Parathyroid adenoma (tissue), 2 donors: ENCODE measurements at regions not wholly inside any gene's neighbourhood (a gene's known extent, or its start where the extent isn't known, plus 50 kb on each side); places are given as distances from the start of the nearest gene placed in this dataset.

Experiments used
- H2AFZ ChIP-seq: fragments of 300-600 bp; sonication (generic); one replicate; pipeline ENCODE4 v1.7.0; 2017; ENCODE audit warnings: antibody characterized with exemption, mild to moderate bottlenecking
- H3K27ac ChIP-seq: fragments of 300-600 bp; sonication (generic); one replicate; pipeline ENCODE4 v1.7.0; 2017
- H3K27me3 ChIP-seq: fragments of 300-600 bp; sonication (generic); one replicate; pipeline ENCODE4 v1.7.0; 2017; ENCODE audit warnings: low read length; ENCODE audit not compliant: control insufficient read depth, insufficient read depth
- H3K36me3 ChIP-seq: fragments of 300-600 bp; sonication (generic); one replicate; pipeline ENCODE4 v1.7.0; 2017; ENCODE audit warnings: low read length; ENCODE audit not compliant: control insufficient read depth, insufficient read depth
- H3K4me1 ChIP-seq: fragments of 300-600 bp; sonication (generic); one replicate; pipeline ENCODE4 v1.7.0; 2017; ENCODE audit warnings: control low read depth
- H3K4me2 ChIP-seq: fragments of 300-600 bp; sonication (generic); one replicate; pipeline ENCODE4 v1.7.0; 2017; ENCODE audit warnings: low read length
- H3K4me3 ChIP-seq: fragments of 300-600 bp; sonication (generic); one replicate; pipeline ENCODE4 v1.7.0; 2017; ENCODE audit warnings: low read depth, low read length
- H3K79me2 ChIP-seq: fragments of 300-600 bp; sonication (generic); one replicate; pipeline ENCODE4 v1.7.0; 2017; ENCODE audit warnings: control low read depth
- H3K9ac ChIP-seq: fragments of 300-600 bp; sonication (generic); one replicate; pipeline ENCODE4 v1.7.0; 2017; ENCODE audit warnings: mild to moderate bottlenecking
- H3K9me3 ChIP-seq: fragments of 300-600 bp; sonication (generic); one replicate; pipeline ENCODE4 v1.7.0; 2017; ENCODE audit warnings: low read length; ENCODE audit not compliant: control insufficient read depth
- TF ChIP-seq, protein P1 (sequence below): fragments of 300-600 bp; sonication (generic); IDR thresholded peaks from one replicate; pipeline ENCODE4 v1.7.0; 2017; ENCODE audit warnings: antibody characterized with exemption, mild to moderate bottlenecking
- donor health status: primary hyperparathyroidism.

GRCh38 chr6:140011537-140011936, 637.1 kb upstream of the CITED2 start:
- Histone ChIP-seq H3K9ac (no peak overlapping the region), H3K4me2 (peak overlapping the region; percentile 32), H3K27ac (peak overlapping the region; percentile 27)

DNA sequence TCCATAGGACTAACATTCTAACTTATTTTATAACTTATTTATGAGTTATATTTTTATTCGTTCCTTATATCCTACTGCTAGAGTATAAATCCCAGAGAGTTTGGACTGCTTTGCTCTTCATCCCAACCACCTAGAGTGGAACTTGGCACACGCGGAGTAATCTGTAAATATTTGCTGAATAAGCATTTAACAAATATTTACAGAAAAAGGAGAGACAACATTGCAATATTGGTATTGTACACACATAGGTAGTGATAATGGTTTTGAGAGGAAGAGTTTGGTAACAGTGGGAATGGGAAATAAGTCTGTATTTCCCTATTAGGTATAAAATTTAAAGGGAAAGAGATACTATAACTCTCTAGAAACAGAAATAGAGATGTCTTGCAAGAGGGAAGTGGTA, 634.8 kb upstream of the CITED2 start:
- no peaks in the 10 kb centered on the region for H3K4me1 ChIP-seq
- no peak overlapping the region for H3K4me3 ChIP-seq
- no peak overlapping the region for H2AFZ ChIP-seq
- no peak overlapping the region for H3K27ac ChIP-seq
- H3K9ac ChIP-seq: no peak overlapping the region
- no peaks in the 10 kb centered on the region for H3K27me3 ChIP-seq
- H3K36me3 ChIP-seq: no peaks in the 10 kb centered on the region
- H3K79me2 ChIP-seq: no peaks in the 10 kb centered on the region
- TF ChIP-seq, protein P1, sequence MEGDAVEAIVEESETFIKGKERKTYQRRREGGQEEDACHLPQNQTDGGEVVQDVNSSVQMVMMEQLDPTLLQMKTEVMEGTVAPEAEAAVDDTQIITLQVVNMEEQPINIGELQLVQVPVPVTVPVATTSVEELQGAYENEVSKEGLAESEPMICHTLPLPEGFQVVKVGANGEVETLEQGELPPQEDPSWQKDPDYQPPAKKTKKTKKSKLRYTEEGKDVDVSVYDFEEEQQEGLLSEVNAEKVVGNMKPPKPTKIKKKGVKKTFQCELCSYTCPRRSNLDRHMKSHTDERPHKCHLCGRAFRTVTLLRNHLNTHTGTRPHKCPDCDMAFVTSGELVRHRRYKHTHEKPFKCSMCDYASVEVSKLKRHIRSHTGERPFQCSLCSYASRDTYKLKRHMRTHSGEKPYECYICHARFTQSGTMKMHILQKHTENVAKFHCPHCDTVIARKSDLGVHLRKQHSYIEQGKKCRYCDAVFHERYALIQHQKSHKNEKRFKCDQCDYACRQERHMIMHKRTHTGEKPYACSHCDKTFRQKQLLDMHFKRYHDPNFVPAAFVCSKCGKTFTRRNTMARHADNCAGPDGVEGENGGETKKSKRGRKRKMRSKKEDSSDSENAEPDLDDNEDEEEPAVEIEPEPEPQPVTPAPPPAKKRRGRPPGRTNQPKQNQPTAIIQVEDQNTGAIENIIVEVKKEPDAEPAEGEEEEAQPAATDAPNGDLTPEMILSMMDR: no peak
- peaks cover 4% of the 10 kb centered on the region for H3K9me3 ChIP-seq
- no peak overlapping the region for H3K4me2 ChIP-seq

More at GRCh38 chr6:140011537-140011936, 637.1 kb upstream of the CITED2 start:
- Histone ChIP-seq H3K79me2 (no peaks in the 10 kb centered on the region), H3K4me1 (no peaks in the 10 kb centered on the region), H3K36me3 (no peaks in the 10 kb centered on the region), H3K27me3 (no peaks in the 10 kb centered on the region), H3K4me3 (peak overlapping the region; percentile 6), H2AFZ (peak overlapping the region; percentile 56), H3K9me3 (peaks cover 4% of the 10 kb centered on the region)
- TF ChIP-seq, protein P1: no peak

GRCh38 chr6:140007525-140007924, 633.1 kb upstream of the CITED2 start:
- Histone ChIP-seq H2AFZ (no peak overlapping the region), H3K79me2 (no peaks in the 10 kb centered on the region), H3K4me2 (no peak overlapping the region), H3K9ac (no peak overlapping the region), H3K27ac (no peak overlapping the region), H3K36me3 (no peaks in the 10 kb centered on the region), H3K9me3 (peaks cover 4% of the 10 kb centered on the region), H3K27me3 (no peaks in the 10 kb centered on the region), H3K4me1 (no peaks in the 10 kb centered on the region), H3K4me3 (no peak overlapping the region)
- TF ChIP-seq, protein P1: no peak

DNA sequence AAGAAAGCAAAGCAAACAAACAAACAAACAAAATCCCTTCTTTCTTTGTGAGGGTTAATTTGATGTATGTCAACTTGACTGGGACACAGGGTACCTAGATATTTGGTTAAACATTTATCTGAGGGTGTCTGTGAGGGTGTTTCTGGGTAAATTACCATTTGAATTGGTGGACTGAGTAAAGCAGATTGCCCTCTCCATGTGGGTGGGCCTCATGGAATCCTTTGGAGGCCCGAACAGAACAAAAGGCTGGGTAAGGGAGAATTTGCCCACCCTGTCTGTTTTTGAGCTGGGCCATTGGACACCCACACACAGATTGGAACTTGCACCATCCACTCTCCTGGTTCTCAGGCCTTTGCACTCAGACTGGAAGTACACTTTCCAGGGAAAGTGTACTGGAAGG, 628.8 kb upstream of the CITED2 start:
- Histone ChIP-seq H3K79me2 (no peaks in the 10 kb centered on the region), H3K36me3 (no peaks in the 10 kb centered on the region), H3K27me3 (no peaks in the 10 kb centered on the region), H3K9me3 (peaks cover 2% of the 10 kb centered on the region), H3K9ac (no peak overlapping the region), H3K4me2 (no peak overlapping the region), H3K4me1 (no peaks in the 10 kb centered on the region), H2AFZ (peak overlapping the region; percentile 30), H3K4me3 (no peak overlapping the region), H3K27ac (no peak overlapping the region)
- TF ChIP-seq, protein P1: no peak

DNA sequence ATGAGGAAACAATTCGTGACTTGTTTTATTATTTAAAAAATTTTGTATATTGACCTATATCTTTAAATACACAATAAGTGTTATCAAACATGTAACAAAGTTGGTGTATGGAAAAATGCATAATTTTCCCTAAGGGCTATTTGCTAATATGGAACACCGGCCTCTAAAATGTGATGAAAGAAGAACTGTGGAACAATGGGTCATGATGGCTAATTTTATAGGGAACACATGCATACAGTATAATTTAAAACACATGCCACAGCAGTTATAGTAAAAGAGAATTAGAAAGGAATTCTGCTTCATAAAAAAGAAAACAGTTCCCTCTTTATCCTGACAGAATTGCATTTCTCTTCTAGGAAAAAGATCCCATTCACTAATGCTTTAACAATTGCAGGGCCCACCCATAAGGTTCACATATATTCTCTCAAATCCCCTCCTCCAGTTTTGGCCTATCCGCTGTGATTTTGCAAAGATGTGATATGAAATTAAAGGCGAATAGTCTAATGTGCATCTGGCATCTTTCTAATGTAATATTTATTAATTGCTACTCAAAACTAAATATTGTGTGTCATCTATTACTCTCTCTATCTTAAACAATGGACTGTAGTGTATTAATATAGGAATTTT, 628.1 kb upstream of the CITED2 start:
- no peak overlapping the region for H3K27ac ChIP-seq
- no peaks in the 10 kb centered on the region for H3K27me3 ChIP-seq

More for the DNA sequence above, 628.1 kb upstream of the CITED2 start:
- Histone ChIP-seq H3K79me2 (no peaks in the 10 kb centered on the region), H3K4me1 (no peaks in the 10 kb centered on the region), H3K4me2 (no peak overlapping the region), H3K9me3 (no peaks in the 10 kb centered on the region), H3K36me3 (no peaks in the 10 kb centered on the region), H3K4me3 (no peak overlapping the region), H3K9ac (no peak overlapping the region), H2AFZ (no peak overlapping the region)
- TF ChIP-seq, protein P1: no peak
